ENCODE measurements at regions not wholly inside any gene's neighbourhood (a gene's known extent, or its start where the extent isn't known, plus 50 kb on each side); places are given as distances from the start of the nearest gene placed in this dataset.
"Not testable (repeated sequence)": the region's sequence is repeated elsewhere in the genome, so short reads cannot be mapped to it uniquely, and the experiment has no call there.

GRCh38 chr4:58280928-58281327 lies 1170.7 kb upstream of the IGFBP7 start:
- TF ChIP-seq CTCF (IDR thresholded peaks at IDR 0.05; ENCODE audit: extremely low read depth in 1 of 2, insufficient read depth in 1 of 2, low read depth in 1 of 2, low read length in 2 of 2); POLR2AphosphoS5 (IDR thresholded peaks at IDR 0.05; ENCODE audit: insufficient read depth, low read depth, low read length); GATA2 (IDR thresholded peaks at IDR 0.05; ENCODE audit: insufficient read depth, insufficient read length, low read depth, low read length); JUN (IDR thresholded peaks at IDR 0.05; ENCODE audit: borderline replicate concordance, insufficient read depth, insufficient read length, low read depth): not testable (repeated sequence)
- TF ChIP-seq, protein P1, sequence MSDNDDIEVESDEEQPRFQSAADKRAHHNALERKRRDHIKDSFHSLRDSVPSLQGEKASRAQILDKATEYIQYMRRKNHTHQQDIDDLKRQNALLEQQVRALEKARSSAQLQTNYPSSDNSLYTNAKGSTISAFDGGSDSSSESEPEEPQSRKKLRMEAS (IDR thresholded peaks at IDR 0.05; ENCODE audit: insufficient read depth, insufficient read length): not testable (repeated sequence)

Measured in endothelial cell of umbilical vein (primary cell).